K562 (cell line): ENCODE measurements at regions not wholly inside any gene's neighbourhood (a gene's known extent, or its start where the extent isn't known, plus 50 kb on each side); places are given as distances from the start of the nearest gene placed in this dataset.
A peak's percentile ranks its signal among the peaks of the same experiment; 100 is the strongest.

Source experiments
- ATAC-seq: fragments of 200-7000 bp; cut with Tn5 transposase; 3 replicates; pipeline ENCODE4 v1.9.1; 2020; ENCODE audit warnings: moderate library complexity
- BruUV-seq: library from RNA; stranded (reverse); fragments of 400-500 nt; replicated peaks from 2 replicates; lab custom pipeline; 2021; lab: Mats Ljungman, UMichigan
- CTCF ChIA-PET: fragments of 300-600 bp; formaldehyde crosslinking; extraction: SDS; loops from one replicate; lab custom pipeline; 2021; ENCODE audit warnings: low intra/inter-chr PET ratio; lab: Yijun Ruan, JAX
- POLR2A ChIA-PET: fragments of 300-600, 350-650 bp; sonication (Branson Sonifier 250); formaldehyde crosslinking; extraction: SDS; loops from one replicate; lab custom pipeline; 2021; ENCODE audit warnings: antibody characterized with exemption, inconsistent platforms; lab: Yijun Ruan, JAX
- DNase-seq, 4 experiments: peaks; one replicate each; pipeline versions ENCODE4 v3.0.0 to v3.0.0-alpha.2; 2011 to 2018; ENCODE audit warnings: low spot score in 3 of 4, mixed read lengths in 3 of 4; ENCODE audit errors: extremely low read depth in 1 of 4
- FAIRE-seq: peaks from 2 replicates; lab custom pipeline; 2011; peaks lifted over from hg19 to GRCh38; lab: Jason Lieb, UNC
- H2AFZ ChIP-seq: 2 replicates; pipeline ENCODE4 v1.6.0; 2011; ENCODE audit warnings: low read depth, low read length, control low read depth, inconsistent platforms
- H3K27ac ChIP-seq: fragments of 200-600 bp; 3 replicates; pipeline ENCODE4 v1.8.0; 2011; ENCODE audit warnings: low read depth, mild to moderate bottlenecking, control low read depth, inconsistent platforms, low read length, moderate library complexity, mixed read lengths; ENCODE audit errors: extremely low read depth
- H3K27me3 ChIP-seq, 2 experiments: fragments of 300-600 bp in 1 of 2; 2 replicates in 1 of 2; 3 replicates in 1 of 2; pipeline versions ENCODE4 v1.6.0 to v1.8.0; 2011; ENCODE audit warnings: inconsistent platforms in 2 of 2, low read length in 2 of 2, mild to moderate bottlenecking in 1 of 2, mixed read lengths in 1 of 2, moderate library complexity in 1 of 2; ENCODE audit not compliant: control insufficient read depth in 2 of 2, insufficient read depth in 2 of 2
- H3K36me3 ChIP-seq: fragments of 300-600 bp; 3 replicates; pipeline ENCODE4 v1.8.0; 2011; ENCODE audit warnings: mild to moderate bottlenecking, low read length, inconsistent platforms; ENCODE audit not compliant: control insufficient read depth, insufficient read depth
- H3K4me1 ChIP-seq, 2 experiments: fragments of 200-600 bp in 1 of 2; replicated peaks in 1 of 2; 2 replicates in 1 of 2; 3 replicates in 1 of 2; pipeline versions ENCODE4 v1.5.1 to v1.8.0; 2011; ENCODE audit warnings: inconsistent platforms in 2 of 2, low read length in 2 of 2, mild to moderate bottlenecking in 1 of 2, mixed read lengths in 1 of 2, moderate library complexity in 1 of 2; ENCODE audit not compliant: control insufficient read depth in 2 of 2, insufficient read depth in 2 of 2
- H3K4me2 ChIP-seq: 2 replicates; pipeline ENCODE4 v1.6.1; 2011; ENCODE audit warnings: low read length, control low read depth, inconsistent platforms, mixed read lengths; ENCODE audit not compliant: insufficient read depth
- H3K4me3 ChIP-seq: fragments of 200-600 bp; sonication (generic), shearing (Covaris generic); 2 replicates; pipeline ENCODE4 v1.5.1; 2016; ENCODE audit warnings: control low read depth, inconsistent platforms
- H3K79me2 ChIP-seq: fragments of 200-600 bp; 3 replicates; pipeline ENCODE4 v1.8.0; 2011; ENCODE audit warnings: low read length, inconsistent platforms; ENCODE audit not compliant: control insufficient read depth, insufficient read depth
- H3K9ac ChIP-seq, 2 experiments: 2 replicates each; pipeline versions ENCODE4 v1.6.0 to v1.6.1; 2011; ENCODE audit warnings: low read depth in 2 of 2, low read length in 2 of 2, control low read depth in 1 of 2, inconsistent platforms in 1 of 2, mild to moderate bottlenecking in 1 of 2, mixed read lengths in 1 of 2; ENCODE audit not compliant: insufficient read depth in 1 of 2
- H3K9me1 ChIP-seq: one replicate; pipeline ENCODE4 v1.6.0; 2011; ENCODE audit warnings: inconsistent platforms, mild to moderate bottlenecking, low read length, moderate library complexity; ENCODE audit not compliant: control insufficient read depth, insufficient read depth
- H3K9me3 ChIP-seq: replicated peaks from 2 replicates; pipeline ENCODE4 v1.5.1; 2011; ENCODE audit warnings: low read depth, low read length, inconsistent platforms; ENCODE audit not compliant: control insufficient read depth, insufficient read depth
- H4K20me1 ChIP-seq: replicated peaks from 2 replicates; pipeline ENCODE4 v1.6.1; 2011; ENCODE audit warnings: low read length, inconsistent platforms, mixed read lengths; ENCODE audit not compliant: control insufficient read depth, insufficient read depth
- EP400 ChIP-seq: fragments of 450-650 bp; IDR thresholded peaks from 2 replicates; pipeline ENCODE4 v1.6.1; 2017; ENCODE audit warnings: antibody characterized with exemption, mild to moderate bottlenecking, moderate library complexity
- GABPB1 ChIP-seq: sonication (generic); formaldehyde crosslinking; IDR thresholded peaks from 2 replicates; pipeline ENCODE4 v1.8.0; 2022; ENCODE audit warnings: mild to moderate bottlenecking, missing genetic modification reagents
- GATAD2A ChIP-seq: fragments of 450-650 bp; IDR thresholded peaks from 2 replicates; pipeline ENCODE4 v1.6.1; 2017
- HNRNPUL1 ChIP-seq: fragments of 200-400 bp; formaldehyde crosslinking; IDR thresholded peaks from 2 replicates; pipeline ENCODE4 v1.6.1; 2017; ENCODE audit warnings: low read length
- KLF16 ChIP-seq: IDR thresholded peaks from 2 replicates; pipeline ENCODE4 v1.6.1; 2016; ENCODE audit warnings: antibody characterized with exemption
- MXD1 ChIP-seq: fragments of 250-450 bp; sonication (Bioruptor Pico); IDR thresholded peaks from 2 replicates; pipeline ENCODE4 v1.8.0; 2021; ENCODE audit warnings: borderline replicate concordance, mild to moderate bottlenecking, moderate library complexity; ENCODE audit not compliant: poor library complexity, severe bottlenecking
- RAD51 ChIP-seq: fragments of 450-650 bp; IDR thresholded peaks from 2 replicates; pipeline ENCODE4 v1.7.1; 2016; ENCODE audit warnings: low read depth, mild to moderate bottlenecking, borderline replicate concordance
- RFX5 ChIP-seq: IDR thresholded peaks from 2 replicates; pipeline ENCODE4 v1.6.1; 2011; ENCODE audit warnings: low read depth, mild to moderate bottlenecking, improper control_type of control experiment, low read length
- RHOXF2B ChIP-seq: fragments of 250-450 bp; sonication (Bioruptor Pico); conservative IDR thresholded peaks from 2 replicates; pipeline ENCODE4 v1.5.1; 2021
- SMARCA5 ChIP-seq: fragments of 450-650 bp; IDR thresholded peaks from 2 replicates; pipeline ENCODE4 v1.6.1; 2016
- YY1 ChIP-seq, 3 experiments: IDR thresholded peaks; 2 replicates each; pipeline ENCODE4 v1.6.1; 2011; ENCODE audit warnings: low read length in 2 of 3, mild to moderate bottlenecking in 2 of 3, moderate library complexity in 2 of 3, borderline replicate concordance in 1 of 3, control low read depth in 1 of 3, low read depth in 1 of 3; ENCODE audit not compliant: insufficient read depth in 3 of 3, insufficient replicate concordance in 2 of 3, control insufficient read depth in 1 of 3, insufficient read length in 1 of 3; ENCODE audit errors: extremely low read depth in 1 of 3
- ZNF175 ChIP-seq: fragments of 200-800 bp; sonication (Bioruptor generic); IDR thresholded peaks from 2 replicates; pipeline ENCODE4 v1.6.1; 2016; ENCODE audit warnings: low read depth, mild to moderate bottlenecking, missing genetic modification characterization, missing compliant biosample characterization
- WGBS: fragments of 100-300 bp; shearing (Covaris generic); methylation state at CpG from one replicate; pipeline ENCODE4 v1.1.6; 2016; ENCODE audit warnings: low coverage, mixed read lengths; ENCODE audit not compliant: insufficient coverage; ENCODE audit errors: missing lambda C conversion rate; 5-methylcytosine and 5-hydroxymethylcytosine counted together
- in situ Hi-C: fragments of 300-500 bp; cut with MboI; formaldehyde crosslinking; loops from 4 replicates; pipeline ENCODE4 v1.15.0; 2018; ENCODE audit warnings: inconsistent platforms, mixed read lengths
- intact Hi-C: fragments of 100-400 bp; cut with micrococcal nuclease; formaldehyde crosslinking; loops from 2 replicates; pipeline ENCODE4 v1.14.2; 2022

GRCh38 chr2:42858140-42859005 lies 66.0 kb upstream of the HAAO start:
- FAIRE-seq, result no peak
- H3K4me3 ChIP-seq, result no peak overlapping the region
- POLR2A ChIA-PET, result interaction anchor here (1.5 kb wide), 1 partner anchor 71 kb away, joined by 3 read pairs; no protein-coding TSS in a partner anchor
- H3K27me3 ChIP-seq, result no peaks in the 10 kb centered on the region
- peaks cover 0 to 13% of the 10 kb centered on the region in 2 experiments; a peak in 3 of 5 replicates for H3K4me1 ChIP-seq
- peak overlapping the region; percentile 72; the same call in 1 of the 2 replicates for H2AFZ ChIP-seq
- no peaks in the 10 kb centered on the region for H4K20me1 ChIP-seq
- no peak overlapping the region for H3K9ac ChIP-seq
- no TSS peak for BruUV-seq
- no peak for DNase-seq
- 54% methylated on average over 3 of the region's 4 CpGs for WGBS
- H3K36me3 ChIP-seq, result no peaks in the 10 kb centered on the region
- H3K27ac ChIP-seq, result no peak overlapping the region
- H3K79me2 ChIP-seq, result no peaks in the 10 kb centered on the region
- CTCF ChIA-PET, result interaction anchor here (0.8 to 2.6 kb wide), 9 partner anchors 70 to 684 kb away, joined by 3 to 26 read pairs (median 8); no protein-coding TSS in a partner anchor
- intact Hi-C loops, result loop anchor here (1.0 to 10.0 kb wide), 8 partner anchors 31 to 686 kb away; no protein-coding TSS in a partner anchor
- H3K9me3 ChIP-seq, result no peaks in the 10 kb centered on the region
- H3K4me2 ChIP-seq, result no peak overlapping the region
- peak; percentile 14; the same call in 2 of the 3 replicates for ATAC-seq
- TF ChIP-seq KLF16, result no peak
- in situ Hi-C loops, result loop anchor here (10.0 kb wide), 1 partner anchor 626 kb away; no protein-coding TSS in a partner anchor
- no peaks in the 10 kb centered on the region for H3K9me1 ChIP-seq

- H3K4me1 ChIP-seq, result peaks cover 0 to 8% of the 10 kb centered on the region in 2 experiments; a peak in 2 of 5 replicates
- H3K27me3 ChIP-seq, result no peaks in the 10 kb centered on the region
- no peak overlapping the region for H3K27ac ChIP-seq
- ChIA-PET CTCF (no interaction called here), POLR2A (interaction anchor here (1.5 kb wide), 1 partner anchor 72 kb away, joined by 3 read pairs; no protein-coding TSS in a partner anchor)
- no peaks in the 10 kb centered on the region for H3K36me3 ChIP-seq
- FAIRE-seq (no peak), DNase-seq (no peak), ATAC-seq (no peak)
- no peaks in the 10 kb centered on the region for H4K20me1 ChIP-seq
- H3K4me3 ChIP-seq, result no peak overlapping the region
- in situ Hi-C loops (loop anchor here (10.0 kb wide), 1 partner anchor 628 kb away; no protein-coding TSS in a partner anchor), intact Hi-C loops (loop anchor here (10.0 kb wide), 2 partner anchors 628 to 688 kb away; no protein-coding TSS in a partner anchor)
- BruUV-seq, result no TSS peak
- 80% methylated on average over 20 of the region's 23 CpGs for WGBS
- H2AFZ ChIP-seq, result no peak overlapping the region
- H3K9ac ChIP-seq, result peak overlapping the region in 1 of 2 experiments; percentile 10; a peak in 1 of 4 replicates
- H3K4me2 ChIP-seq, result no peak overlapping the region
- no peaks in the 10 kb centered on the region for H3K79me2 ChIP-seq
- H3K9me3 ChIP-seq, result no peaks in the 10 kb centered on the region
- no peaks in the 10 kb centered on the region for H3K9me1 ChIP-seq
- no peak for TF ChIP-seq SMARCA5
- no peak for TF ChIP-seq RFX5
- no peak for TF ChIP-seq EP400
- TF ChIP-seq GATAD2A, result no peak
- TF ChIP-seq HNRNPUL1, result no peak
- no peak for TF ChIP-seq YY1 (IDR thresholded peaks at IDR 0.05; ENCODE audit: borderline replicate concordance in 1 of 3, control insufficient read depth in 1 of 3, extremely low read depth in 1 of 3, insufficient read depth in 3 of 3, insufficient read length in 1 of 3, insufficient replicate concordance in 2 of 3, low read depth in 1 of 3, low read length in 2 of 3)
- TF ChIP-seq GABPB1, result no peak
- no peak for TF ChIP-seq ZNF175 (CRISPR knock-in tag)
- no peak for TF ChIP-seq RAD51
- TF ChIP-seq RHOXF2B (CRISPR knock-in tag), result no peak
- TF ChIP-seq MXD1 (CRISPR knock-in tag), result no peak
Measured at GRCh38 chr2:42856891-42857632, 64.7 kb upstream of the HAAO start.
